HepG2 (cell line): ENCODE measurements at regions not wholly inside any gene's neighbourhood (a gene's known extent, or its start where the extent isn't known, plus 50 kb on each side); places are given as distances from the start of the nearest gene placed in this dataset.

Experiments
- ATAC-seq: fragments of 200-7000 bp; cut with Tn5 transposase; 3 replicates; pipeline ENCODE4 v1.9.1; 2020; ENCODE audit warnings: mild to moderate bottlenecking, moderate library complexity
- BruUV-seq: library from RNA; stranded (reverse); fragments of 400-500 nt; replicated peaks from 2 replicates; lab custom pipeline; 2021; lab: Mats Ljungman, UMichigan
- CTCF ChIA-PET: fragments of 300-600 bp; formaldehyde crosslinking; extraction: SDS; loops from one replicate; lab custom pipeline; 2021; ENCODE audit warnings: low total read pairs, inconsistent platforms, low intra/inter-chr PET ratio; lab: Yijun Ruan, JAX
- POLR2A ChIA-PET: fragments of 350-600 bp; sonication (Branson Sonifier 250); formaldehyde crosslinking; loops from one replicate; lab custom pipeline; 2020; ENCODE audit warnings: antibody characterized with exemption, inconsistent platforms; lab: Yijun Ruan, JAX
- DNase-seq: peaks from one replicate; pipeline ENCODE4 v3.0.0-alpha.2; 2015; ENCODE audit warnings: low spot score
- FAIRE-seq: peaks from 3 replicates; lab custom pipeline; 2011; peaks lifted over from hg19 to GRCh38; lab: Jason Lieb, UNC
- H2AFZ ChIP-seq: one replicate; pipeline ENCODE4 v1.6.1; 2011; ENCODE audit warnings: low read length, inconsistent platforms
- H3K27ac ChIP-seq: fragments of 300-600 bp; 3 replicates; pipeline ENCODE4 v1.8.0; 2011; ENCODE audit warnings: mixed run types, mild to moderate bottlenecking, mixed read lengths, low read length, inconsistent platforms; ENCODE audit not compliant: insufficient read depth; ENCODE audit errors: extremely low read length
- H3K27me3 ChIP-seq, 2 experiments: fragments of 200-600 bp in 1 of 2; 2 replicates in 1 of 2; 3 replicates in 1 of 2; pipeline versions ENCODE4 v1.6.0 to v1.8.0; 2011; ENCODE audit warnings: low read length in 2 of 2, mild to moderate bottlenecking in 2 of 2, moderate library complexity in 2 of 2, inconsistent platforms in 1 of 2; ENCODE audit not compliant: insufficient read depth in 2 of 2, control insufficient read depth in 1 of 2
- H3K36me3 ChIP-seq, 2 experiments: fragments of 200-600 bp in 1 of 2; replicated peaks in 1 of 2; 2 replicates in 1 of 2; 3 replicates in 1 of 2; pipeline versions ENCODE4 v1.5.1 to v1.8.0; 2011; ENCODE audit warnings: low read length in 2 of 2, inconsistent platforms in 1 of 2; ENCODE audit not compliant: insufficient read depth in 2 of 2, control insufficient read depth in 1 of 2
- H3K4me1 ChIP-seq: 2 replicates; pipeline ENCODE4 v1.5.1; 2012; ENCODE audit warnings: low read length, inconsistent platforms; ENCODE audit not compliant: insufficient read depth
- H3K4me2 ChIP-seq: 2 replicates; pipeline ENCODE4 v1.6.0; 2011; ENCODE audit warnings: low read depth, low read length, inconsistent platforms
- H3K4me3 ChIP-seq, 3 experiments: fragments of 200-600 bp in 1 of 3; sonication (generic), shearing (Covaris generic) in 1 of 3; replicated peaks in 1 of 3; 2 replicates each; pipeline ENCODE4 v1.5.1; 2011 to 2016; ENCODE audit warnings: low read length in 3 of 3, inconsistent platforms in 2 of 3, low read depth in 2 of 3, mild to moderate bottlenecking in 2 of 3, control low read depth in 1 of 3, mixed read lengths in 1 of 3; ENCODE audit not compliant: insufficient read depth in 1 of 3
- H3K79me2 ChIP-seq: one replicate; pipeline ENCODE4 v1.6.1; 2011; ENCODE audit warnings: low read length, inconsistent platforms; ENCODE audit not compliant: insufficient read depth
- H3K9ac ChIP-seq: 2 replicates; pipeline ENCODE4 v1.6.0; 2011; ENCODE audit warnings: mild to moderate bottlenecking, low read depth, low read length, inconsistent platforms; ENCODE audit not compliant: insufficient read depth
- H3K9me3 ChIP-seq: 2 replicates; pipeline ENCODE4 v1.5.1; 2012; ENCODE audit warnings: mild to moderate bottlenecking, low read length
- H4K20me1 ChIP-seq: 2 replicates; pipeline ENCODE4 v1.6.0; 2011; ENCODE audit warnings: inconsistent platforms, mild to moderate bottlenecking, low read length, moderate library complexity; ENCODE audit not compliant: insufficient read depth
- CEBPB ChIP-seq: IDR thresholded peaks from 2 replicates; pipeline ENCODE4 v1.6.1; 2011; ENCODE audit warnings: low read depth, low read length, improper control_type of control experiment, borderline replicate concordance
- GFI1 ChIP-seq: sonication (generic); formaldehyde crosslinking; IDR thresholded peaks from 2 replicates; pipeline ENCODE4 v1.5.0; 2020; ENCODE audit warnings: missing genetic modification reagents, mild to moderate bottlenecking, borderline replicate concordance
- MEF2D ChIP-seq: sonication (generic); formaldehyde crosslinking; IDR thresholded peaks from 2 replicates; pipeline ENCODE4 v1.5.1; 2020; ENCODE audit warnings: mild to moderate bottlenecking, missing genetic modification reagents
- MYNN ChIP-seq: sonication (generic); formaldehyde crosslinking; IDR thresholded peaks from 2 replicates; pipeline ENCODE4 v1.4.0; 2020; ENCODE audit warnings: mild to moderate bottlenecking, low read depth, missing genetic modification reagents
- RFXANK ChIP-seq: IDR thresholded peaks from 2 replicates; pipeline ENCODE4 v1.6.1; 2016
- SP140L ChIP-seq: sonication (generic); formaldehyde crosslinking; IDR thresholded peaks from 2 replicates; pipeline ENCODE4 v1.4.0; 2020; ENCODE audit warnings: missing genetic modification reagents, borderline replicate concordance
- ZBTB21 ChIP-seq: sonication (generic); formaldehyde crosslinking; IDR thresholded peaks from 2 replicates; pipeline ENCODE4 v1.4.0; 2020; ENCODE audit warnings: missing genetic modification reagents
- ZNF367 ChIP-seq: sonication (generic); formaldehyde crosslinking; IDR thresholded peaks from 2 replicates; pipeline ENCODE4 v1.4.0; 2020; ENCODE audit warnings: missing genetic modification reagents, borderline replicate concordance
- ZNF619 ChIP-seq: sonication (generic); formaldehyde crosslinking; IDR thresholded peaks from 2 replicates; pipeline ENCODE4 v1.4.0; 2020; ENCODE audit warnings: mild to moderate bottlenecking, missing genetic modification reagents
- WGBS: methylation state at CpG from one replicate; pipeline ENCODE4 v1.1.6; 2017; ENCODE audit warnings: low lambda C conversion rate; 5-methylcytosine and 5-hydroxymethylcytosine counted together
- in situ Hi-C: cut with HindIII; loops from 2 replicates; pipeline ENCODE4 v1.10.0; 2017; ENCODE audit warnings: low pct_unique_long_range_greater_than_20kb; ENCODE audit not compliant: extremely low pct_ligation_motif_present
- intact Hi-C: fragments of 100-400 bp; cut with micrococcal nuclease; formaldehyde crosslinking; loops from one replicate; pipeline ENCODE4 v1.10.0; 2022; ENCODE audit not compliant: unreplicated experiment
- TF ChIP-seq, protein P1 (sequence below): IDR thresholded peaks from 2 replicates; pipeline ENCODE4 v1.6.1; 2016; ENCODE audit warnings: missing genetic modification reagents, missing compliant biosample characterization
- TF ChIP-seq, protein P2 (sequence below): sonication (generic); formaldehyde crosslinking; IDR thresholded peaks from 2 replicates; pipeline ENCODE4 v1.8.0; 2022; ENCODE audit warnings: missing genetic modification reagents, mild to moderate bottlenecking, moderate library complexity, borderline replicate concordance

DNA sequence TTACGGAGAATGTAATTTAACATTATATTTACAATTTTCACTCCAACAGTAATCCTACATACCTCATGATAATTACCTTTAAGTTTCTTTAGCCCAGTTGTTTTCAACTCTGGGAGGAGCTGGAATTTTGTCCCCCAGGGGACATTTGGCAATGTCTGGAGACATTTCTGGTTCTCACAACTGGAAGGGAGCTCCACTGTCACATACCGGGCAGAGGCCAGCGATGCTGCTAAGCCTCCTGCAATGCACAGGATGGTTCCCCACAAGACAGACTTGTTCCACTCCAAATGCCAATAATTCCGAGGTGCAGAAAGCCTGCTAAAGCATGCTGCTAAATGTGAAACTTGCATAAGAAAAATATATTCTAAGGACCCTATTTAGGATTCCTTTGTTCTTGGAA, 251.1 kb upstream of the IRX5 start:
- Histone ChIP-seq H3K4me3 (no peak overlapping the region), H4K20me1 (no peaks in the 10 kb centered on the region), H3K4me2 (no peak overlapping the region), H3K79me2 (no peaks in the 10 kb centered on the region), H3K36me3 (no peaks in the 10 kb centered on the region), H2AFZ (no peak overlapping the region), H3K27ac (no peak overlapping the region), H3K4me1 (no peaks in the 10 kb centered on the region), H3K9ac (no peak overlapping the region), H3K27me3 (peaks cover 0 to 7% of the 10 kb centered on the region in 2 experiments; a peak in 2 of 5 replicates), H3K9me3 (no peaks in the 10 kb centered on the region)
- WGBS: 54% methylated on average over 4 of the region's 4 CpGs
- no peak for TF ChIP-seq ZBTB21
- TF ChIP-seq, protein P1, sequence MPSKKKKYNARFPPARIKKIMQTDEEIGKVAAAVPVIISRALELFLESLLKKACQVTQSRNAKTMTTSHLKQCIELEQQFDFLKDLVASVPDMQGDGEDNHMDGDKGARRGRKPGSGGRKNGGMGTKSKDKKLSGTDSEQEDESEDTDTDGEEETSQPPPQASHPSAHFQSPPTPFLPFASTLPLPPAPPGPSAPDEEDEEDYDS (CRISPR knock-in tag): no peak
- TF ChIP-seq MEF2D (CRISPR knock-in tag): no peak
- TF ChIP-seq SP140L: no peak
- no peak for FAIRE-seq
- ChIA-PET CTCF (no interaction called here), POLR2A (no interaction called here)
- in situ Hi-C loops (no loop called here), intact Hi-C loops (no loop called here)
- ATAC-seq: no peak
- no TSS peak for BruUV-seq
- DNase-seq: no peak

DNA sequence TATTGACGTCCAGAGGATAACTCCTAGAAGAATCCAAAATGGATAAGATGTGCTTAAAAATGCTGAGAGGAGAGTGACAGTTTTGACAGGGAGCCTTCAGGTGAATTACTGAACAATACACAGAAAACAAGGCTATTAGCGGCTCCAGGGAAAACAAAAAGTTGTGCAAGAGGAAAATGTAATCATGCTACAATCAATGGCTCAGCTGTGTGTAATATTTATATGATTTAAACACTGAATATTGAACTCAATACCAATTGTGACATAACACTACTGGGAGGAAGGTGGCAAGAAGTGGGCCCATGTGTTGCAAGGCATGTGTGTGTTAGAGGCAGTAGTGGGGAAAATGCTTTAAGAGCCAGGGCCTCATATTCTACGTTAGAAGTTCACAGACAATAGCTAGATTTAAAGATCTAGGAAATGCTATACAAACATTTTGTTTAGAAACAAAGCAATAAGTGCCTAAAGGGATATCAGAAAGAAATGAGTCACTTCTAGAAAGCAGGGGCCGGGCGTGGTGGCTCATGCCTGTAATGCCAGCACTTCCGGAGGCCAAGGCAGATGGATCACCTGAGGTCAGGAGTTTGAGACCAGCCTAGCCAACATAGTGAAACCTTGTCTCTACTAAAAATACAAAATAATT, 253.2 kb upstream of the IRX5 start:
- H3K4me1 ChIP-seq: no peaks in the 10 kb centered on the region
- no peak for ATAC-seq
- H3K9ac ChIP-seq: no peak overlapping the region
- no peak for TF ChIP-seq ZNF619
- TF ChIP-seq CEBPB: 0 out of 2 replicates have a peak, but pooled peaks have one; percentile 7
- TF ChIP-seq MYNN: no peak
- TF ChIP-seq ZNF367: no peak
- TF ChIP-seq, protein P2, sequence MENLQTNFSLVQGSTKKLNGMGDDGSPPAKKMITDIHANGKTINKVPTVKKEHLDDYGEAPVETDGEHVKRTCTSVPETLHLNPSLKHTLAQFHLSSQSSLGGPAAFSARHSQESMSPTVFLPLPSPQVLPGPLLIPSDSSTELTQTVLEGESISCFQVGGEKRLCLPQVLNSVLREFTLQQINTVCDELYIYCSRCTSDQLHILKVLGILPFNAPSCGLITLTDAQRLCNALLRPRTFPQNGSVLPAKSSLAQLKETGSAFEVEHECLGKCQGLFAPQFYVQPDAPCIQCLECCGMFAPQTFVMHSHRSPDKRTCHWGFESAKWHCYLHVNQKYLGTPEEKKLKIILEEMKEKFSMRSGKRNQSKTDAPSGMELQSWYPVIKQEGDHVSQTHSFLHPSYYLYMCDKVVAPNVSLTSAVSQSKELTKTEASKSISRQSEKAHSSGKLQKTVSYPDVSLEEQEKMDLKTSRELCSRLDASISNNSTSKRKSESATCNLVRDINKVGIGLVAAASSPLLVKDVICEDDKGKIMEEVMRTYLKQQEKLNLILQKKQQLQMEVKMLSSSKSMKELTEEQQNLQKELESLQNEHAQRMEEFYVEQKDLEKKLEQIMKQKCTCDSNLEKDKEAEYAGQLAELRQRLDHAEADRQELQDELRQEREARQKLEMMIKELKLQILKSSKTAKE (CRISPR knock-in tag): no peak
- no peak for TF ChIP-seq RFXANK (CRISPR knock-in tag)
- TF ChIP-seq GFI1 (CRISPR knock-in tag): no peak
- no peak for FAIRE-seq
- H3K36me3 ChIP-seq: no peaks in the 10 kb centered on the region
- no peak for DNase-seq
- no peak overlapping the region for H3K4me2 ChIP-seq
- no peak overlapping the region for H3K27ac ChIP-seq
- H3K4me3 ChIP-seq: no peak overlapping the region
- in situ Hi-C loops: no loop called here
- no peaks in the 10 kb centered on the region for H3K9me3 ChIP-seq
- peaks cover 0 to 3% of the 10 kb centered on the region in 2 experiments; a peak in 2 of 5 replicates for H3K27me3 ChIP-seq
- no peak overlapping the region for H2AFZ ChIP-seq
- no TSS peak for BruUV-seq
- intact Hi-C loops: no loop called here
- no peaks in the 10 kb centered on the region for H3K79me2 ChIP-seq
- WGBS: 9% methylated on average over 6 of the region's 6 CpGs
- ChIA-PET POLR2A (no interaction called here), CTCF (no interaction called here)
- no peaks in the 10 kb centered on the region for H4K20me1 ChIP-seq
